HUES6 (cell line): ENCODE measurements at regions not wholly inside any gene's neighbourhood (a gene's known extent, or its start where the extent isn't known, plus 50 kb on each side); places are given as distances from the start of the nearest gene placed in this dataset.

ENCODE experiments used
- H3K27ac ChIP-seq: 2 replicates; pipeline ENCODE4 v1.7.0; 2013; ENCODE audit warnings: low read depth, mild to moderate bottlenecking, low read length, inconsistent platforms
- H3K27me3 ChIP-seq: 2 replicates; pipeline ENCODE4 v1.6.1; 2013; ENCODE audit warnings: low read length; ENCODE audit not compliant: control insufficient read depth, insufficient read depth
- H3K36me3 ChIP-seq: 2 replicates; pipeline ENCODE4 v1.6.1; 2013; ENCODE audit warnings: low read length; ENCODE audit not compliant: control insufficient read depth, insufficient read depth
- H3K4me1 ChIP-seq: 2 replicates; pipeline ENCODE4 v1.6.1; 2013; ENCODE audit warnings: low read length; ENCODE audit not compliant: control insufficient read depth, insufficient read depth
- H3K4me3 ChIP-seq: 2 replicates; pipeline ENCODE4 v1.5.1; 2013; ENCODE audit warnings: low read depth, low read length
- H3K9ac ChIP-seq: one replicate; pipeline ENCODE4 v1.6.1; 2013; ENCODE audit warnings: mild to moderate bottlenecking, low read length
- H3K9me3 ChIP-seq: 2 replicates; pipeline ENCODE4 v1.6.1; 2013; ENCODE audit warnings: low read depth, low read length; ENCODE audit not compliant: control insufficient read depth, insufficient read depth

DNA sequence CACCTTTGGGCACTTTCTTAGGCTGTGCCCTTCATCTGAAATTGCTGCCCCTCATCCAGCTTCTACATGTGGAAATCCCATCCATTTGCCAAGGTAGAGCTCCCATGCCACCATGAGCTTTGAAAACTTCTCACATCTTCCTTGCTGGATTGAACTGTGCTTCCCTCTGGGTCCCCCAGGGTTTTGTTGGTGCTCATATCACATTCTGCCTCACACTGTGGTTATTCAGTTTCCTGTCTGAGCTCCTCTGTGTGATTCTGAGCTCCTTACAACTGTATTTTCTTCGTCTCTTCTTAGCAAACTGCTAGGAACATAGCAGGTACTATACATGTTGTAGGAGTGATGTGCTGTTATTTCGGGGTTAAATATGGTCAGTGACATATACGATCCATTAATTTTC is 74.9 kb upstream of the KL start:
- H3K4me1 ChIP-seq = no peaks in the 10 kb centered on the region
- no peaks in the 10 kb centered on the region for H3K27me3 ChIP-seq
- no peak overlapping the region for H3K4me3 ChIP-seq
- no peaks in the 10 kb centered on the region for H3K36me3 ChIP-seq
- H3K27ac ChIP-seq = no peak overlapping the region
- peaks cover 12% of the 10 kb centered on the region; the same call in 1 of the 2 replicates for H3K9me3 ChIP-seq
- no peak overlapping the region for H3K9ac ChIP-seq

GRCh38 chr13:32946558-32946957 is 69.7 kb upstream of the KL start:
- no peaks in the 10 kb centered on the region for H3K4me1 ChIP-seq
- H3K27ac ChIP-seq = no peak overlapping the region
- no peak overlapping the region for H3K9ac ChIP-seq
- H3K36me3 ChIP-seq = no peaks in the 10 kb centered on the region
- no peaks in the 10 kb centered on the region for H3K27me3 ChIP-seq
- no peak overlapping the region for H3K4me3 ChIP-seq
- H3K9me3 ChIP-seq = no peaks in the 10 kb centered on the region

DNA sequence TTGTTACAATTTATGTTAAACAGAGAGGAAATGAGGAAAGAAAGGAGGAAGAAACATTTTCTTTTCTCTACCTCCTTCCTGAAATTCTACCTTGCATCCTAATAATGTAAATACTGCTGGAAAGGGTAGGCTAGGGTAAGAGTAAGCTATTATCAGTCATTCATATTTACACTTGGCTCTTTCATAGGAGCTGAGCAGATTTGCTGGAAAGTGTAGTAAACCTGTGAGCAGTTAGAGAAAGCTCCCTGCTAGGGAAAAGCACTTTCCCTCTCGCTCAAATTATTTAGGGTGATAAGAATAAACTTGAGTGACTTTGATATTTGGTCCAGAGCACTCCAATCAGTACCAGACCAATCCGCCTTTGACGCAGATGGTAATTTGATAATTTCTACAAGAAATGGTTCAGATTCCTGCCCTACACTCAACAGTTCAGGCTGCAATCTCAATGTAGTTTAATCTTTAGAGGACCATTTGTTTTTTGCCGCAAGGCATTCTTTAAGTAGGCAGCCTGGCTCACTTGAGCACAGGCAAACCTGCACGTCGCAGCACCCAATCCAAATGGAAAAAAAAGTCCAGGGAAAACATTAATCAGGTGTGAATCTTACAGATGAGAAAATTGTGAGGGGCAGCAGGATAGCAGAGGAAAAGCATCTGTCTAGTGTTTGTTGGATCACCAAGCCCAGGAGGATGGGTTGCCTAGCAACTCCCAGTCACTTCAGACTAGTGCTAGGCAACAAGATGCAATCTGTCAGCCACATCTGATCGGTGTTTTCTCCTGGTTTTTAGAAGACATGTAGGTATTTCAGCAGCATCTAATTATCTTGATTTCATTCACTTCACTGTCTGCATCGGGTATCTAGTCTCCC is 68.6 kb upstream of the KL start:
- Histone ChIP-seq H3K36me3 (no peaks in the 10 kb centered on the region), H3K27ac (no peak overlapping the region), H3K27me3 (no peaks in the 10 kb centered on the region), H3K4me1 (no peaks in the 10 kb centered on the region), H3K9ac (no peak overlapping the region), H3K4me3 (no peak overlapping the region), H3K9me3 (no peaks in the 10 kb centered on the region)

- H3K27me3 ChIP-seq = no peaks in the 10 kb centered on the region
- H3K4me1 ChIP-seq = no peaks in the 10 kb centered on the region
- H3K9me3 ChIP-seq = no peaks in the 10 kb centered on the region
- H3K27ac ChIP-seq = no peak overlapping the region
- no peaks in the 10 kb centered on the region for H3K36me3 ChIP-seq
- no peak overlapping the region for H3K9ac ChIP-seq
- H3K4me3 ChIP-seq = no peak overlapping the region
Observed at GRCh38 chr13:32949820-32950219, 66.4 kb upstream of the KL start.

DNA sequence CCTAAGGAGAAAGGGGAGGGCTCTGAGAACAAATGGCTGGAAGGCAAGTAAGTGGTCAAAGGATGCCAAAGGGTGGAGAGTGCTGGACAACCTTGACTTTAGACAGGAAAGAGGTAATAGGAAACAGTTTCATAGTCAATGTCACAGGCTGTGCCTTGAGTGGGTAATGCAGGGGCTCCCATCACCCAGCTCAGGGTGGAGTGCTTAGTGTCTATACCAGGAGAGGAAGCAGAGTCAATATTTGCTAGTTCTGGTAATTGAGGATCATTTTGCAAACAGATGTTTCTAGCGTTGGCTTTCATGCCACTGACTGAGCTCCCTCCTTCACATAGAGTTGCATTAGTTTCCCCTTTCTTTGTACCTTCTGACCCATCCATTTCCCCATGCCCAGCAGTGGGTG is 64.6 kb upstream of the KL start:
- Histone ChIP-seq H3K9ac (no peak overlapping the region), H3K27ac (no peak overlapping the region), H3K4me3 (no peak overlapping the region), H3K4me1 (no peaks in the 10 kb centered on the region), H3K9me3 (no peaks in the 10 kb centered on the region), H3K36me3 (no peaks in the 10 kb centered on the region), H3K27me3 (no peaks in the 10 kb centered on the region)

DNA sequence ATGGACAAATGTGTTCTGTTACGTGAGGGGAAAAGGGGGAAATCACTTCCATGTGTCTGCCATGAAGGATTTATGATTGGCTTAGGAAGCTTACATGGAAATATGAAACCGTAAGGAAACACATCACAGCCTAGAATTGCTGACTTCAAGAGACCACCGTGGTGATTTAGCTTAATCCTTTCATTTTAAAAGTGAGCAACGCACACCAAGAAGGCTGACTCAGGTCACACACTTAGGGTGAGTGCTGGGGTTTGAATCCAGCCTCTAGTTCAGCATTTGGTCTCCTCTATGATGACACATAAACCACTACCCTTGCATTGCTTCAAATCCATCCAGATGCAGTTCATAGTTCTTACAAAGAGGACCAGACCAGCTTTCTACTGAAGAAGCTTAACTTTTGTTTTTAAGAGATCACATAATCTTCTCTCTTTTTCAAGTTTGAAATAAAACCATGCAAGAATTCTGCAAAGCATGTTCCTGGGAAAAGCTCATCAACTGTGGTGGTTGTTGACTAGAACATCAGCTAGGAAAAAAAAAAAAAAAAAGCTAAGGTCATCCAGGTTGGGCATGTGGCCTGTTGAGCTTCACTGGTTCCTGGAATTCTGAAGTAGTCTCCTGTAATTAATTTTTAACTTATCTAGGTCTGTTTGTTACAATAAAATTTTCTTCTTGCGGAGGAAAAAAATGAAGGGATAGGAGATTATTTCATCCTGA is 60.2 kb upstream of the KL start:
- Histone ChIP-seq H3K4me1 (no peaks in the 10 kb centered on the region; the same call in 1 of the 2 replicates), H3K9me3 (no peaks in the 10 kb centered on the region), H3K9ac (no peak overlapping the region), H3K27ac (no peak overlapping the region), H3K36me3 (no peaks in the 10 kb centered on the region), H3K27me3 (0 out of 2 replicates have a peak, but pooled peaks cover 4% of the 10 kb centered on the region), H3K4me3 (no peak overlapping the region)

DNA sequence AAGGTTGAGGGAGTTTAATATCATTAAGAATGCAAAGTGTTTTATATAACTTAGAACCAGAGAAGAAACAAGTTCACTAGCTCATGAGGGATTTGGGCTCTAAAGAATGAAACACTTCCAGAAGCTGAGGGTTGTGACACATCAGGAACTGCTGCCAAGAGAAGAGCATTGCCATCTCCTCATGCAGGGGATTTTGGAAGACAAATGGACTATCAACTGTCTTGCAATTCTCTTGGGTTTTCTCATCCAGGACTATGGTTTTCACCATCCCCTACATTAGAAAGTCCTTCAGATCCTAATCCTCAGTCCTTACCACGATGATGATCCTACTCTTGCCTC is 59.7 kb upstream of the KL start:
- H3K9me3 ChIP-seq = no peaks in the 10 kb centered on the region
- no peaks in the 10 kb centered on the region; the same call in 1 of the 2 replicates for H3K4me1 ChIP-seq
- no peaks in the 10 kb centered on the region for H3K36me3 ChIP-seq
- H3K27me3 ChIP-seq = 0 out of 2 replicates have a peak, but pooled peaks cover 8% of the 10 kb centered on the region
- no peak overlapping the region for H3K27ac ChIP-seq
- H3K9ac ChIP-seq = no peak overlapping the region
- no peak overlapping the region for H3K4me3 ChIP-seq

GRCh38 chr13:32960626-32961025 is 55.6 kb upstream of the KL start:
- H3K27ac ChIP-seq = no peak overlapping the region
- no peaks in the 10 kb centered on the region for H3K9me3 ChIP-seq
- no peaks in the 10 kb centered on the region for H3K36me3 ChIP-seq
- no peak overlapping the region for H3K4me3 ChIP-seq
- H3K27me3 ChIP-seq = 0 out of 2 replicates have a peak, but pooled peaks cover 15% of the 10 kb centered on the region
- H3K4me1 ChIP-seq = no peaks in the 10 kb centered on the region; the same call in 1 of the 2 replicates
- H3K9ac ChIP-seq = no peak overlapping the region

DNA sequence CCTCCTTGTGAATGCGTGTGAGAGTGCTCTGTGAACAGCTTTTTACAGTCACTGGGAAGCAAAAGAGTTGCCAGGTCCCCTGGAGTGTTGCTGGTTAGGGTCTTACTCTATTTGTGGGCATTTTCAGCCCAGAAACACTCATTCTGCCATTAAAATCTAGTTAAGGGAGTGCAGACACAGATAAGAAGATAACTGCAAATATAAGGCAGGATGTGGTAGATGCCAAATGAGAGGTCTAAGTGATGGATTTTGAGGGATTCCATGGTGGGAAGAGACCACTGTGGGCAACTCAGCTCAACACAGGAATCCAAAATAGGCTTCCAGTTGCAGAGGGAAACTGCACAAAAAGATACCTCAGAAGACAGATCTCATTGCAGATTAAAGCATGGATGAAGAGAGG is 54.5 kb upstream of the KL start:
- Histone ChIP-seq H3K36me3 (no peaks in the 10 kb centered on the region), H3K9me3 (no peaks in the 10 kb centered on the region), H3K4me1 (no peaks in the 10 kb centered on the region; the same call in 1 of the 2 replicates), H3K9ac (no peak overlapping the region), H3K27me3 (0 out of 2 replicates have a peak, but pooled peaks cover 15% of the 10 kb centered on the region), H3K27ac (no peak overlapping the region), H3K4me3 (no peak overlapping the region)

GRCh38 chr13:32962342-32962741 is 53.9 kb upstream of the KL start:
- Histone ChIP-seq H3K27me3 (0 out of 2 replicates have a peak, but pooled peaks cover 15% of the 10 kb centered on the region), H3K9ac (no peak overlapping the region)

DNA sequence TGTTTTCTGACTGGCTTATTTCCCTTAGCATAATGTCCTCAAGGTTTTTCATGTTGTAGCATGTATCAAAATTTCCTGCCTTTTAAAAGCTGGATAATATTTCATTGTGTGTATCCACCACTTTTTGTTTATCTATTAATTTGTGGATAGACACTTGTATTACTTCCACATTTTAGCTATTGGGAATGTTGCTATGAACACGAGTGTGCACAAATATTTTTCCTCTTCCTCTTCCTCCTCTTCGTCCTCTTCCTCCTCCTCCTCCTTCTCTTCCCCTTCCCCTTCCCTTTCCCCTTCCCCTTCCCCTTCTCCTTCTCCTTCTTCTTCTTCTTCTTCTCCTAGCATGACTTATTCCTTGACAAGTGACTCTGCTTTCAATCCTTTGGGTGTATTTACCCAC is 51.2 kb upstream of the KL start:
- H3K27me3 ChIP-seq = 0 out of 2 replicates have a peak, but pooled peaks cover 15% of the 10 kb centered on the region
- H3K4me1 ChIP-seq = no peaks in the 10 kb centered on the region
- H3K27ac ChIP-seq = no peak overlapping the region
- no peaks in the 10 kb centered on the region for H3K9me3 ChIP-seq
- no peak overlapping the region for H3K4me3 ChIP-seq
- H3K36me3 ChIP-seq = no peaks in the 10 kb centered on the region
- H3K9ac ChIP-seq = no peak overlapping the region

More at GRCh38 chr13:32962342-32962741, 53.9 kb upstream of the KL start:
- Histone ChIP-seq H3K4me3 (no peak overlapping the region), H3K27ac (no peak overlapping the region), H3K36me3 (no peaks in the 10 kb centered on the region), H3K4me1 (no peaks in the 10 kb centered on the region; the same call in 1 of the 2 replicates), H3K9me3 (no peaks in the 10 kb centered on the region)
